Astrocyte of the spinal cord (primary cell): ENCODE measurements at regions not wholly inside any gene's neighbourhood (a gene's known extent, or its start where the extent isn't known, plus 50 kb on each side); places are given as distances from the start of the nearest gene placed in this dataset.

Experiments used
- DNase-seq: peaks from one replicate; pipeline ENCODE4 v3.0.0; 2011; ENCODE audit warnings: low read depth, low spot score
- H3K4me3 ChIP-seq: 2 replicates; pipeline ENCODE4 v1.5.1; 2011; ENCODE audit warnings: low read depth, mild to moderate bottlenecking, low read length, moderate library complexity
- in situ Hi-C: cut with HindIII; loops from 2 replicates; pipeline ENCODE4 v1.10.0; 2017; ENCODE audit warnings: low sequenced_read_pairs
- TF ChIP-seq, protein P1 (sequence below): IDR thresholded peaks from 2 replicates; pipeline ENCODE4 v1.5.1; 2012; ENCODE audit warnings: low read depth, mild to moderate bottlenecking, low read length, inconsistent platforms

DNA sequence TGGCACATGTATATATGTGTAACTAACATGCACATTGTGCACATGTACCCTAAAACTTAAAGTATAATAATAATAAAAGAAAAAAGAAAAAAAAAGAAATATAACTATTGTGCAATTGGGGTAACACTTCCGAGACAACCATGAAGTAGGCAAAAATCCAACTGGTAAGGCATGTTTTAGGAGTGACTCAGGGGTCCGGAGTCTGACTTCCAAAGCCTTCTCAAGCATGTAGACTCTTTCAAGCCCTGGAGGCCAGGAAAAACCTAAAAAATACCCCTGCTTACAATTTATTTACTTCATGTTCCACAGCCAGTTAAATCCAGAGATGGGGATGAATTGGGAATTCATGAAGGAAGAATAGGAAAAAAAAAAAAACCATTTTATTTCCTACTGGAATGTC is 161.3 kb upstream of the PHACTR1 start:
- H3K4me3 ChIP-seq: no peak overlapping the region
- in situ Hi-C loops: no loop called here
- TF ChIP-seq, protein P1, sequence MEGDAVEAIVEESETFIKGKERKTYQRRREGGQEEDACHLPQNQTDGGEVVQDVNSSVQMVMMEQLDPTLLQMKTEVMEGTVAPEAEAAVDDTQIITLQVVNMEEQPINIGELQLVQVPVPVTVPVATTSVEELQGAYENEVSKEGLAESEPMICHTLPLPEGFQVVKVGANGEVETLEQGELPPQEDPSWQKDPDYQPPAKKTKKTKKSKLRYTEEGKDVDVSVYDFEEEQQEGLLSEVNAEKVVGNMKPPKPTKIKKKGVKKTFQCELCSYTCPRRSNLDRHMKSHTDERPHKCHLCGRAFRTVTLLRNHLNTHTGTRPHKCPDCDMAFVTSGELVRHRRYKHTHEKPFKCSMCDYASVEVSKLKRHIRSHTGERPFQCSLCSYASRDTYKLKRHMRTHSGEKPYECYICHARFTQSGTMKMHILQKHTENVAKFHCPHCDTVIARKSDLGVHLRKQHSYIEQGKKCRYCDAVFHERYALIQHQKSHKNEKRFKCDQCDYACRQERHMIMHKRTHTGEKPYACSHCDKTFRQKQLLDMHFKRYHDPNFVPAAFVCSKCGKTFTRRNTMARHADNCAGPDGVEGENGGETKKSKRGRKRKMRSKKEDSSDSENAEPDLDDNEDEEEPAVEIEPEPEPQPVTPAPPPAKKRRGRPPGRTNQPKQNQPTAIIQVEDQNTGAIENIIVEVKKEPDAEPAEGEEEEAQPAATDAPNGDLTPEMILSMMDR: no peak
- DNase-seq: peak; percentile 26

DNA sequence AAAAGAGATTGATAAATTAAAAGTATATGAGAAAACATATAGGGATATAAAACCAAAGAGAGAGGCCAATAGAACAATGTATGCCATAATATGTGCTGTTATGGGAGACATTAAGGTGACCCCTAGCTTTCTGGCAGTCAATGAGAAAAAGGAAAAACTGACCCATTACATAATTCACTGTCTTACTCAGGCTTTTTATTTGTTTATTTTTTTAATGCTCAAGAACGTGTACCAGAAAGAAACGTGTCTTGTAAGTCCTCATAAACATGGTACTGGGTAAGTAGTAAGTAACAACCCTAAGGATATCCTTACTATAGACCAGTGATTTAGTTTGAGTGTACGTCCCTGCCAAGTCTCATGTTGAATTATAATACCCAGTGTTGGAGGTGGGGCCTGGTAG is 160.8 kb upstream of the PHACTR1 start:
- no peak overlapping the region for H3K4me3 ChIP-seq
- in situ Hi-C loops: no loop called here
- DNase-seq: no peak
- TF ChIP-seq, protein P1: no peak

DNA sequence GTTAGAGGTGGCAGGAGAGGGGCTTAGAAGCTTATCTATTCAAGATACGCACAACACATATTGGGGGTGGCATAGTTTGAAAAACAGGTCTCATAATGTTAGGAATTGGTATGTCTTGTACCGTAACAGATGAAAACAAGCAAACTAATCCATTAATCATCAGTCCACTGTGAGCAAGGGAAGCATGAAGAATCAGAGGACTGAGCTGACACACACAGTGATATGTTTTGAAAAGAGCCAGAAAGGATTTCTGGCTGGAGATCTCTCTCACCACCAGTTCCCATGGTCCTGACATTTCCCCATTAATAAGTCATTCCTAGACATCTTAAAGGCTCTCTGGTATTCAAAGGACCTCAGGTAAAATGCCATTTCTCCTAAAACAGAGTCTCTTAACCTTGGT is 158.8 kb upstream of the PHACTR1 start:
- TF ChIP-seq, protein P1: no peak
- no peak for DNase-seq
- no peak overlapping the region for H3K4me3 ChIP-seq
- in situ Hi-C loops: no loop called here

DNA sequence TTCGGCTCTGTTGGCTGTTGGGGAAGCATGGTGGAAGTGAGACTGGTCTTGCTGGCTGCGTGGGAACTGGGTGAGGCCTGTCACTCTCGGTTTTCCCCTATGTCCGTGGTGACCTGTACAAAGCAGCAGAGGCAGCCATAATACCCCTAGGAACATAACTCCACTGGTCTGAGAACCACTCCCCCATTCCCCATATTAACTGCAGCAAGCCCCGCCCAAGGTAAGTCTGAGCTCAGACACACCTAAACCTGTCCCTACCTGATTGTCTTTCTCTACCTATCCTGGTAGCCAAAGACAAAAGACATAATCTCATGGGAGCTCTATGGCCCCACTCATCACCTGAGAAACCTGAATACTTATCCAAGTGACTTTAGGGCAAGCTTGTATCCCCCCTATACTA is 156.3 kb upstream of the PHACTR1 start:
- in situ Hi-C loops: no loop called here
- no peak overlapping the region for H3K4me3 ChIP-seq
- DNase-seq: no peak
- TF ChIP-seq, protein P1: no peak

DNA sequence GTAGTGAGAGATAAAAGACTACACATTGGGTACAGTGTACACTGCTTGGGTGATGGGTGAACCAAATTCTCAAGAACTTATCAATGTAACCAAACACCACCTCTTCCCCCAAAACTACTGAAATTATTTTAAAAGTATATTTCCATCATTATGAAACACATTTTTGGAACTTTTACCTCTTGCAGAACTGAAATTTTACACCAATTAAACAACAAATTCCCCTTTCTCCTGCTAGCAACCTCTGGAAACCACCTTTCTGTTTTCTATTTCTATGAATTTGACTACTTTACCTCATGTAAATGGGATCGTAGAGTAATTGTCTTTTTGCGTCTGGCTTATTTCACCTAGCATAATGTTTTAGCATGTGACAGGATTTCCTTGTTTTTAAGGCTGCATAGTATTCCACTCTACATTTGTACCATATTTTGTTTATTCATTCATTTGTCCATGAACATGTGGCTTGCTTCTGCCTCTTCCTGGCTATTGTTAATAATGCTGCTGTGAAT is 149.9 kb upstream of the PHACTR1 start:
- no peak for DNase-seq
- no peak overlapping the region for H3K4me3 ChIP-seq
- in situ Hi-C loops: no loop called here
- TF ChIP-seq, protein P1: no peak

DNA sequence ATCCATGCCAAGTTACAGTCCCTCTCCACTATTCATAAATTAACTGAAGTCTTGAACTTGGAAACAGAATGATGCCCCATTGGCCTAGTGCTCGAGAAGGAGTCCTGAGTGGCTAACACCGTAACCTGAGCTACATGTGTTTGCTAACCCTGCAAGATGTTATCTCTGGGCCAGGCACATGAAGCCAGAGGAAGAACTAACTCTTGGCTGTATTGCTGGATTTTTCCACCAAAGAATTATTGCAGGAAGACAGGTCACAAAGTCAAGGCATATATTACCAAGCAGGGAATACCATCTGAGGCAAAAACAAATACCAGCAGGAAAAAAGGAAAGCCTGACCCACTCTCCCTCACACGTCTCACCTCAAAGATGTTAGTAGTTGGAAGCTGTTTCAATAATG is 148.9 kb upstream of the PHACTR1 start:
- in situ Hi-C loops: no loop called here
- TF ChIP-seq, protein P1: no peak

DNA sequence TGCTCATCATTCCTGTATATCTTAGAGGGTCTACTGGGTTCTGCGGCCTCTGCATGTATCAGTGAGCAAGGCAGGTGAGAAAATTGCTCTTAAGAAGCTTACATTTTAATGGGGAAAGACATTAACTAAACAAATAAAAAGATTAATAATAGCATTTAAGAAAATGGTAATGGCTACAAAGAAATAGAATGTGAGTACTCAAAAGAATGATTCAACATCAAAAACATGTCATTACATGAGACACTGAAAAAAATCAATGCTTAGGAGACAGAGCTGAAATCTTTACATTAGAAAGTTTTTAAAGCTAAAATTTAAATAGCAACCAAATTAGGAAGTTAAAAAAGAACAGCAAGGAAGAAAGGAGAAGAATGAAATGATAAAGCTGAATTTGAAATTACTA is 146.9 kb upstream of the PHACTR1 start:
- DNase-seq: no peak
- in situ Hi-C loops: no loop called here
- TF ChIP-seq, protein P1: no peak

More for the DNA sequence above, 148.9 kb upstream of the PHACTR1 start:
- DNase-seq: no peak
- H3K4me3 ChIP-seq: no peak overlapping the region

More for the DNA sequence above, 146.9 kb upstream of the PHACTR1 start:
- H3K4me3 ChIP-seq: no peak overlapping the region
